Neural crest cell (in vitro differentiated cells): ENCODE measurements at regions not wholly inside any gene's neighbourhood (a gene's known extent, or its start where the extent isn't known, plus 50 kb on each side); places are given as distances from the start of the nearest gene placed in this dataset.

Experiments
- DNase-seq: peaks from one replicate; pipeline ENCODE4 v3.0.0; 2021; ENCODE audit warnings: low read depth, mixed read lengths, low spot score
- H3K27ac Mint-ChIP-seq: one replicate; pipeline ENCODE4 v1.8.0; 2021; ENCODE audit warnings: mild to moderate bottlenecking, mixed read lengths; ENCODE audit not compliant: unreplicated experiment
- H3K27me3 Mint-ChIP-seq: 2 replicates; pipeline ENCODE4 v1.8.0; 2021; ENCODE audit warnings: low read depth, mild to moderate bottlenecking, mixed read lengths
- H3K36me3 Mint-ChIP-seq: 2 replicates; pipeline ENCODE4 v1.8.0; 2021; ENCODE audit warnings: low read depth, mild to moderate bottlenecking, mixed read lengths
- H3K4me1 Mint-ChIP-seq: 2 replicates; pipeline ENCODE4 v1.8.0; 2021; ENCODE audit warnings: mixed read lengths
- H3K4me3 Mint-ChIP-seq: one replicate; pipeline ENCODE4 v1.8.0; 2021; ENCODE audit warnings: mild to moderate bottlenecking, mixed read lengths
- H3K9me3 Mint-ChIP-seq: 2 replicates; pipeline ENCODE4 v1.8.0; 2021; ENCODE audit warnings: mixed read lengths
- TF ChIP-seq, protein P1 (sequence below): fragments of 200-600 bp; sonication (generic); conservative IDR thresholded peaks from 2 replicates; pipeline ENCODE4 v1.5.0; 2021; ENCODE audit warnings: antibody characterized with exemption, mild to moderate bottlenecking

DNA sequence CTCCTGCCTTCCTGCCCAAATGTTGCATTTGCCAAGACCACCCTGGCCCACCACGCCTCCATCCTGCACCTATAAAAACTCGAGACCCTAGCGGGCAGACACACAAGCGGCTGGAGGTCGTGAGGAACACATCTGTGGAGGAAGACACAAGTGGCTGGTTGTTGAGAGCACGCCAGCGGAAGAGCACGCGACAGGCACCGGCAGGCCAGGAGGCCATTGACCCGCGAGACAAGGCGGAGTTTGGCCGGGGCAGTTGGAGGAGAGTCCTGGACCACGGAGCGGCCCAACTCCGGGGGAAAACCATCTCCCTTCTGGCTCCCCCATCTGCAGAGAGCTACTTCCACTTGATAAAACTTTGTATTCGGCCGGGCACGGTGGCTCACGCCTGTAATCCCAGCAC is 115.2 kb upstream of the AGA start:
- TF ChIP-seq, protein P1, sequence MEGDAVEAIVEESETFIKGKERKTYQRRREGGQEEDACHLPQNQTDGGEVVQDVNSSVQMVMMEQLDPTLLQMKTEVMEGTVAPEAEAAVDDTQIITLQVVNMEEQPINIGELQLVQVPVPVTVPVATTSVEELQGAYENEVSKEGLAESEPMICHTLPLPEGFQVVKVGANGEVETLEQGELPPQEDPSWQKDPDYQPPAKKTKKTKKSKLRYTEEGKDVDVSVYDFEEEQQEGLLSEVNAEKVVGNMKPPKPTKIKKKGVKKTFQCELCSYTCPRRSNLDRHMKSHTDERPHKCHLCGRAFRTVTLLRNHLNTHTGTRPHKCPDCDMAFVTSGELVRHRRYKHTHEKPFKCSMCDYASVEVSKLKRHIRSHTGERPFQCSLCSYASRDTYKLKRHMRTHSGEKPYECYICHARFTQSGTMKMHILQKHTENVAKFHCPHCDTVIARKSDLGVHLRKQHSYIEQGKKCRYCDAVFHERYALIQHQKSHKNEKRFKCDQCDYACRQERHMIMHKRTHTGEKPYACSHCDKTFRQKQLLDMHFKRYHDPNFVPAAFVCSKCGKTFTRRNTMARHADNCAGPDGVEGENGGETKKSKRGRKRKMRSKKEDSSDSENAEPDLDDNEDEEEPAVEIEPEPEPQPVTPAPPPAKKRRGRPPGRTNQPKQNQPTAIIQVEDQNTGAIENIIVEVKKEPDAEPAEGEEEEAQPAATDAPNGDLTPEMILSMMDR: no peak
- Mint-ChIP-seq H3K36me3 (no peaks in the 10 kb centered on the region), H3K4me1 (peaks cover 5% of the 10 kb centered on the region), H3K27ac (no peak overlapping the region), H3K27me3 (no peaks in the 10 kb centered on the region), H3K9me3 (peaks cover 7% of the 10 kb centered on the region), H3K4me3 (no peak overlapping the region)
- DNase-seq: no peak

DNA sequence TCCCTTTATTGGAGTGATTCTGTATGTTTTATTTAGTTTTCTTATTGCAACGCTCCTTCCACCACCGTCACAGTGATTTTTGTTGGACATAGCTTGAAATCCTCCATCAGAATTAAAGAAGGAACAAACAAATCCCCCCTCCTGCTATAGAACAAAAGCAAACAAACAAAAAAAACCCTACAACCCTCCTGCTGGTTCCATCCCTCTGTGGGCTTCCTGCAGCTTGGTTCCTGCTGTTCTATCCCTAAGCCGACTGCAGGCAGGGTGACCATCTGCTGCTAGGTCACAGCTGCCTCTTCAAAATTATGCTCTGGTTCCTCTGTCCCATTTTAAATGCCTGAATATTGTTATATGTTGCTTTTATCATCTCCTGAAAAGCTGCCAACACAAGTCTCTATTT is 116.8 kb upstream of the AGA start:
- H3K27me3 Mint-ChIP-seq: no peaks in the 10 kb centered on the region
- H3K36me3 Mint-ChIP-seq: no peaks in the 10 kb centered on the region
- H3K9me3 Mint-ChIP-seq: peaks cover 7% of the 10 kb centered on the region
- DNase-seq: no peak
- H3K4me1 Mint-ChIP-seq: peaks cover 5% of the 10 kb centered on the region
- H3K27ac Mint-ChIP-seq: no peak overlapping the region
- no peak overlapping the region for H3K4me3 Mint-ChIP-seq
- TF ChIP-seq, protein P1: no peak

DNA sequence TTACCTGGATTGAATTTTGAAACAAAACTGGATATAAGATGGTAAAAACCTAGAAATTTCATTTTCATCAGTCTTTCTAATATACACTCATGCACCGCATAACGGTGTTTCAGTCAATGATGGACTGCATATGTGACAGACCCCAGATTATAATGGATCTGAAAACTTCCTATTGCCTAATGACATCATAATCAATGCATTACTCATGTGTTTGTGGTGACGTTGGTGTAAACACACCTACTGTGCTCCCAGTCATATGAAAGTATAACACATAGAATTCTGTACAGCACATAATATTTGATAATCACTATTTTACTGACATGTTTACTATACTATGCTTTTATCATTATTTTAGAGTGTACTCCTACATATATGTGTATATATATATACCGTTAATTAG is 119.9 kb upstream of the AGA start:
- Mint-ChIP-seq H3K4me1 (peaks cover 5% of the 10 kb centered on the region), H3K27me3 (no peaks in the 10 kb centered on the region), H3K27ac (no peak overlapping the region), H3K36me3 (no peaks in the 10 kb centered on the region), H3K4me3 (no peak overlapping the region), H3K9me3 (peaks cover 5% of the 10 kb centered on the region)
- DNase-seq: no peak
- TF ChIP-seq, protein P1: no peak

DNA sequence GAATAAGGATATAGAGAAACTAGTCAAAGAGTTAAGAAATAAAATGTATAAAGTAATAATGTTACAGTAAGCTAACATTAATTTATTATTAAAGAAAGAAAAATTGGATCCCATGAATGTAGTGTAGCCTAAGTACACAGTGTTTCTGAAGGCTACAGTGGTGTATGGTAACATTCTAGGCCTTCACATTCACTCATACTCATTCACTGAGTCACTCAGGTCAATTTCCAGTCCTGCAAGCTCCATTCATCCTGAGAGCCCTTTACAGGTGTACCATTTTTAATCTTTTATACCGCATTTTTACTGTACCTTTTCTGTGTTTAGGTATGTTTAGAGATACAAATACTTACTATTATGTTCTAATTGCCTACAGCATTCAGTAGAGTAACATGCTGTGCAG is 120.6 kb upstream of the AGA start:
- Mint-ChIP-seq H3K27ac (no peak overlapping the region), H3K36me3 (no peaks in the 10 kb centered on the region), H3K27me3 (no peaks in the 10 kb centered on the region), H3K9me3 (peaks cover 4% of the 10 kb centered on the region), H3K4me1 (peaks cover 5% of the 10 kb centered on the region), H3K4me3 (no peak overlapping the region)
- no peak for DNase-seq
- TF ChIP-seq, protein P1: no peak

DNA sequence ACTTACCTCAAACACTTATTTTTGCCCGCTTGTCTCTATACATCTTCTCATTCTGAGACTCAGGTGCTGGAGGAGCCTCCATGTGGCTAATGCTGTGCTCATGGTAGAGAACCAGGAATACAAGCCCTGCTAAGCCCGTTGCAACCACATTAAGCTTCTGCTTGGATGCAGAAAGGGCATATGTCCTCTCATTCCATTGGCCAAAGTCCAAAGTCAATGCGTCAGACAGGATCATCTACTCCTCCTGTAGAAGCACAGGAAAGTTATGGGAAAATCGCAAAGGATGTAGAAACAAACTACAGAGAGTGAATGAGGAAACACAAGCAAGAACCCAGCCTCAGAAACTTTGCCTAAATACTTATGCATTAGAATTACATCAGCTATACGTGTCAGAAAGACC is 124.5 kb upstream of the AGA start:
- no peaks in the 10 kb centered on the region for H3K4me1 Mint-ChIP-seq
- no peaks in the 10 kb centered on the region for H3K27me3 Mint-ChIP-seq
- DNase-seq: no peak
- no peak overlapping the region for H3K4me3 Mint-ChIP-seq
- H3K36me3 Mint-ChIP-seq: no peaks in the 10 kb centered on the region
- TF ChIP-seq, protein P1: no peak
- H3K9me3 Mint-ChIP-seq: no peaks in the 10 kb centered on the region
- no peak overlapping the region for H3K27ac Mint-ChIP-seq

DNA sequence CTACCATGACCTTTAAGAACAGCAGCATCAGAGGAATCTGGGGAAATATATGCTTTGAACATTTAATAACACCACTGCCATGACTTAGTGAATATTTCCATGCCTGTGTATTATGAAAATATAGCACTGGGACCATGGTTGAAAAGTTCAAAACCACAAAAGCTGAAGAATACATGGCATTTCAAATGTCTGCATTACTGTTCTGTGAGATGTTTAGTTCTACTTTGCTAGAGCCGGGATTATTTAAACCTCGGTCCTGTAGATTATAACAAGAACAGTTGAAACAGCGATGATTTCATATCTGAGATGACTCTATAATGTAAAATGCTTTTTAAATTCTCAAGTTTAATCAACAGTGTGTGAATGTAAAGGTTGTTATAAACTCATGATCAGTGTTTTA is 126.7 kb upstream of the AGA start:
- TF ChIP-seq, protein P1: no peak
- no peaks in the 10 kb centered on the region for H3K9me3 Mint-ChIP-seq
- no peaks in the 10 kb centered on the region for H3K27me3 Mint-ChIP-seq
- no peak overlapping the region for H3K4me3 Mint-ChIP-seq
- DNase-seq: no peak
- H3K27ac Mint-ChIP-seq: no peak overlapping the region
- no peaks in the 10 kb centered on the region for H3K4me1 Mint-ChIP-seq
- H3K36me3 Mint-ChIP-seq: no peaks in the 10 kb centered on the region
